Left ventricle myocardium inferior (tissue), 1 donor: ENCODE measurements at regions not wholly inside any gene's neighbourhood (a gene's known extent, or its start where the extent isn't known, plus 50 kb on each side); places are given as distances from the start of the nearest gene placed in this dataset.

ENCODE experiments used
- DNase-seq: peaks from one replicate; pipeline ENCODE4 v3.0.0-alpha.2; 2020
- H3K27ac ChIP-seq: fragments of 200-600 bp; replicated peaks from 2 replicates; pipeline ENCODE4 v1.8.0; 2021
- H3K27me3 ChIP-seq: fragments of 200-600 bp; 2 replicates; pipeline ENCODE4 v1.8.0; 2021; ENCODE audit warnings: low read depth
- H3K36me3 ChIP-seq: fragments of 200-600 bp; 2 replicates; pipeline ENCODE4 v1.8.0; 2021
- H3K4me1 ChIP-seq: fragments of 200-600 bp; 2 replicates; pipeline ENCODE4 v1.8.0; 2021
- H3K4me3 ChIP-seq: fragments of 200-600 bp; 2 replicates; pipeline ENCODE4 v1.8.0; 2021; ENCODE audit warnings: mild to moderate bottlenecking, moderate library complexity
- H3K9me3 ChIP-seq: fragments of 200-600 bp; replicated peaks from 2 replicates; pipeline ENCODE4 v1.8.0; 2021
- intact Hi-C: fragments of 100-400 bp; cut with micrococcal nuclease; formaldehyde crosslinking; loops from one replicate; pipeline ENCODE4 v1.11.0; 2022
- TF ChIP-seq, protein P1 (sequence below): fragments of 200-600 bp; IDR thresholded peaks from 2 replicates; pipeline ENCODE4 v1.8.0; 2021; ENCODE audit warnings: antibody characterized with exemption, mild to moderate bottlenecking, borderline replicate concordance
- donor health status: DM: no; HTN: yes; CAD: no; lungs with severe emphysema.

DNA sequence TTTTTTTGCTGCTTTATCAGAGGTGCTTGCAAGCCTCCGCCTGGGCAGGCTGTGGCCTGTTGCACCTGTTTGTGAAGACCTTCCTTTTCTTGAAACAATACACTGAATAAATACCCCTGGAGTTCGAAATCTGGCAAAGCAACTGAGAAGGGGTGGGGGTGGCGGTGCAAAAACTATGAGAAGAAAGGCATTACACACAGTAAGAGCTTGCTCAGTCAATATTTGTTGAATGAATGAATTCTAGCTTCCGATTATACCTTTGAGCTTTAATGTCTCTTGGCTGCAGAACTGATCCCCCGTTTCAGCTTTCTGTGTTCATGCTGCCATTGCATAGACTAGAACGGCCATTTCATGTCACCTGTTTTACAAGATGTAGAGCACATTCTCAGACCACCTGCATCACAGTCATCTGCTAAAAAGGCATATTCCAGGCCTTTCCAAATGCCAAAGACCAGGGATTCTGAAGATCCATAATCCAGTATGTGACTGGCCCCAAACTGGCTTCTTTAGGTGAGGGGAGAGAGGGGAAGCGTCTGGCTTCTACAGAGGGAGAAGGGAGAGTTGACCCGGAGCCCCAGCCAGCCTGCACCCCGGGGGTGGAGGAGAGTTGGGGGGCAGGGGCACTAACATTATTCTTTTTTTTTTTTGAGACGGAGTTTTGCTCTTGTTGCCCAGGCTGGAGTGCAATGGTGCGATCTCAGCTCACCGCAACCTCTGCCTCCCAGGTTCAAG is 111.5 kb downstream of the ETS2 start:
- H3K27ac ChIP-seq = no peak overlapping the region
- H3K36me3 ChIP-seq = no peaks in the 10 kb centered on the region
- H3K4me3 ChIP-seq = no peak overlapping the region
- H3K4me1 ChIP-seq = peaks cover 38% of the 10 kb centered on the region
- TF ChIP-seq, protein P1, sequence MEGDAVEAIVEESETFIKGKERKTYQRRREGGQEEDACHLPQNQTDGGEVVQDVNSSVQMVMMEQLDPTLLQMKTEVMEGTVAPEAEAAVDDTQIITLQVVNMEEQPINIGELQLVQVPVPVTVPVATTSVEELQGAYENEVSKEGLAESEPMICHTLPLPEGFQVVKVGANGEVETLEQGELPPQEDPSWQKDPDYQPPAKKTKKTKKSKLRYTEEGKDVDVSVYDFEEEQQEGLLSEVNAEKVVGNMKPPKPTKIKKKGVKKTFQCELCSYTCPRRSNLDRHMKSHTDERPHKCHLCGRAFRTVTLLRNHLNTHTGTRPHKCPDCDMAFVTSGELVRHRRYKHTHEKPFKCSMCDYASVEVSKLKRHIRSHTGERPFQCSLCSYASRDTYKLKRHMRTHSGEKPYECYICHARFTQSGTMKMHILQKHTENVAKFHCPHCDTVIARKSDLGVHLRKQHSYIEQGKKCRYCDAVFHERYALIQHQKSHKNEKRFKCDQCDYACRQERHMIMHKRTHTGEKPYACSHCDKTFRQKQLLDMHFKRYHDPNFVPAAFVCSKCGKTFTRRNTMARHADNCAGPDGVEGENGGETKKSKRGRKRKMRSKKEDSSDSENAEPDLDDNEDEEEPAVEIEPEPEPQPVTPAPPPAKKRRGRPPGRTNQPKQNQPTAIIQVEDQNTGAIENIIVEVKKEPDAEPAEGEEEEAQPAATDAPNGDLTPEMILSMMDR = no peak
- no peak for DNase-seq
- intact Hi-C loops = no loop called here
- no peaks in the 10 kb centered on the region for H3K9me3 ChIP-seq
- H3K27me3 ChIP-seq = no peaks in the 10 kb centered on the region

DNA sequence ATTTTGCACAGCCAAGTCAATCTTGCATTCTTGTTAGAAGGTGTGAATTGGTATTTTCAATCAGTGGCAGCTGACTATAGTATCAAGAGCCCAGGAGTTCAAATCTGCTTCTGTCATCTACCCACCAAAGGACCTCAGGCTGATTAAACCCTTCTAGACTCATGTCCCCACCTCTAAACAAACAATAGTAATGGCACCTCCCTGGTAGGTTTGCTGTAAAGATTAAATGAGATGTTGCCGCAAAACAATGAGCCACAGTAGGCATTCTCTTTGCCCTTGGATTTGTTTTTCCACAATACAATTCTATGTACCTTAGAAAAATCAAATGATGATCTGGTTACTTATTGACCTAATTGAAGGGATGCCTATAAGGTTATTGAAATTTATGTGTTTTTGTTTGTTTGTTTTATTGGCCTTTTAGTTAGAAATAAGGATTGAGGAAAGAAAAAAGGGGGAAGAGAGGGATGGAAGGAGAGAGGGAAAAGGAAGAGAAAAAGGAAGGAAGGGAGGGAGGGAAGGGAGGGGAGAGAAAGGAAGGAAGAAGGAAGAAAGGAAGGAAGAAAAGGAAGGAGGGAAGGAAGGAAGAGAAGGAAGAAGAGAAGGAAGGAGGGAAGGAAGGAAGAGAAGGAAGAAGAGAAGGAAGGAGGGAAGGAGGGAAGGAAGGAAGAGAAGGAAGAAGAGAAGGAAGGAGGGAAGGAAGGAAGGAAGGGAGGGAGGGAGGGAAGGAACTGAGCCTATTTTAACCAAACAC is 110.7 kb downstream of the ETS2 start:
- Histone ChIP-seq H3K36me3 (no peaks in the 10 kb centered on the region), H3K27ac (no peak overlapping the region), H3K27me3 (no peaks in the 10 kb centered on the region), H3K4me1 (peaks cover 39% of the 10 kb centered on the region), H3K9me3 (no peaks in the 10 kb centered on the region), H3K4me3 (no peak overlapping the region)
- DNase-seq = no peak
- intact Hi-C loops = no loop called here
- TF ChIP-seq, protein P1 = no peak

DNA sequence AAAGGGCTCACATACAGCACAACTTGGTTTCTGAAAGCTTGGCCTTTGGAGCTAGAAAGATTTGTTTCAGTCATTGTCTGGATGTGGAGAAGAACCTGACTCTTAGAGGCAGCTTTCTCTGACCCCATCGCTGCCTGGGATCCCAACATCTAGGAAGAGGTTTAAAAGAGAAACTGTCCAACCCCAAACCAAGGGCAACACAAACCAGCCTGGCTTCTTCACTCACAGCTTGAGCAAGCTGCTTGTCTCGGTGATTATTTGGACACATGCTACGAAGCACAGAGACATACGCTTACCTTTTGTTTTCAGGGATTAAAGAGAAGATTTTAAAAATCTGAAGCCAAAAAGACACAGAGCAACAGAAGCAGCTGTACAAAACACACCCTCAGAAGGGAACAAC is 109.8 kb downstream of the ETS2 start:
- Histone ChIP-seq H3K27ac (no peak overlapping the region), H3K9me3 (no peaks in the 10 kb centered on the region), H3K4me1 (peaks cover 39% of the 10 kb centered on the region), H3K36me3 (no peaks in the 10 kb centered on the region), H3K27me3 (no peaks in the 10 kb centered on the region), H3K4me3 (no peak overlapping the region)
- no peak for DNase-seq
- TF ChIP-seq, protein P1 = no peak
- intact Hi-C loops = no loop called here

- intact Hi-C loops = no loop called here
- peaks cover 45% of the 10 kb centered on the region for H3K4me1 ChIP-seq
- H3K27me3 ChIP-seq = no peaks in the 10 kb centered on the region
- H3K27ac ChIP-seq = no peak overlapping the region
- no peak overlapping the region for H3K4me3 ChIP-seq
- H3K36me3 ChIP-seq = no peaks in the 10 kb centered on the region
- TF ChIP-seq, protein P1 = no peak
- no peak for DNase-seq
- no peaks in the 10 kb centered on the region for H3K9me3 ChIP-seq
Observed at GRCh38 chr21:38914528-38915293, 109.0 kb downstream of the ETS2 start.

DNA sequence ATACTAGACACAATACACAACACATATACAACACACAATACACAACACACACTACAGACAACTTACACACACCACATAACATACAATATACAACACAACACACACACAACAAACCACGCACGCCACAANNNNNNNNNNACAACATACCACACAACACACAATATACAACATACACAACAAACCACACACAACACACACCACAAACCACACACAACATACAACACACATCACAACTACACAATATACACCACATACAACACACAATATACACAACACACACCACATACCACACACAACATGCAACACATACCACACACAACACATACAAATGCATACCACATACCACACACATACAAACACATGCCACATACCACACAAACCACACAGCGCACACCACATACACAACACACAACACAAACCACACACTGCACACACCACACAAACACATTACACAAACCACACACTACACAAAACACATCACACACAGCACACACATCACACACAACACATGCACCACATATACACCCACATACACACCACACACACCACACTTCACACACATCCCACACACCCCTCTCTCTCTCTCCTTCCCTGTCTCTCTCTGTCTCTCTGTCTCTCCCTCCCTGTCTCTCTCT is 108.3 kb downstream of the ETS2 start:
- TF ChIP-seq, protein P1 = no peak
- H3K4me1 ChIP-seq = peaks cover 52% of the 10 kb centered on the region
- no peaks in the 10 kb centered on the region for H3K27me3 ChIP-seq
- intact Hi-C loops = no loop called here
- H3K9me3 ChIP-seq = no peaks in the 10 kb centered on the region
- H3K36me3 ChIP-seq = no peaks in the 10 kb centered on the region
- peak overlapping the region; percentile 86 for H3K27ac ChIP-seq
- DNase-seq = no peak
- H3K4me3 ChIP-seq = no peak overlapping the region
